CD4-positive, alpha-beta T cell treated with Interleukin-2 at 100 ng/mL for 4 hours (primary cell): ENCODE measurements at regions not wholly inside any gene's neighbourhood (a gene's known extent, or its start where the extent isn't known, plus 50 kb on each side); places are given as distances from the start of the nearest gene placed in this dataset.
A peak's percentile ranks its signal among the peaks of the same experiment; 100 is the strongest.

ENCODE experiments used
- DNase-seq: peaks from one replicate; pipeline ENCODE4 v3.0.0-alpha.2; 2020; ENCODE audit warnings: low spot score

DNA sequence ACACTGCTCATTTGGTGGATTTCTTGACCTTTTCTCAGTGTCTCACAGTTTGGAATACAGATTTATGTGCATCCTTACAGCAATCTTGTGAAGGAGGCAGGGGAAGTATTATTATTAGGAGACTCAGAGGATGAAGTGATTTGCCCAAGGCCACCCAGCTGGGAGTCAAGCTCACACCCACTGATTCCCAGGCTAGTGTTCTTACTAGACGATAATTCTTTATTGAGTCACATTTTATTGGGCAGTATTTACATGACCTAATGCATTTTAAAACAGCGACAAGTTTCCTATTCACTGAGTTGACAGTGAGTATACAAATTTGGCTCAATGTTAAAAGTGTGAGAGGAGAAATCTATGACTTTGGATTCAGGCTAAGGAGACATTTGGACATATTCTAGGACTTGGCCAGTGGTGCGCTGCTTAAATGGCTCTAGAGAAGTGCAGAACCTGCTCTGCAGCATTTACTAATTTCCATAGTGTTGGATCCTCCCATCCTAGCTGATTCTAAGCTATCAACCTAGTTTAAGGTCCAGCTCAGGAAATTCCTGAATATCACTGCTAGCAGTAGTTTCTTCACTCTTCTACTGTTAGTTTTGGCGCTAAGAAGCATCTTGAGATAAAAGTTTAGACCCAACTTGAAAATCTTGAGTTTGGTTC is 199.3 kb downstream of the MTX2 start:
- DNase-seq: no peak

DNA sequence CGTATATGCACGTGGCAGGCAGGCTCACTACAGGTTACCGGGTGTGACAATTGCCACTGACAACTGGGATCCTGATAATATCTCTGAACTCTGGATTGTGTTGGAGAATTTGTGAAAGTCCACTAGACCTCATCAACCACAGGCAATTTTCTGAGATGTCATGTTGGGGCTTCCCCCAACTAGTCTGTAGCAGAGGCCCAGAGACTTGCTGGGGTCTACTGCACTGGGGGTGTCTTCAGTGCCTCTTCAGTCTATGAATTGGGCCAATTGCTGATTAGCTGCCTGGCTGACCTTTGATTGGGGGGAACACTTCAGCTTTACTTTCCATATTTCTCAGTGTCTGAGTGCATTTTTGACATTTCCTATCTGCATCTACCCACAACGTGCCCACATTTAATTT is 201.5 kb downstream of the MTX2 start:
- DNase-seq: no peak

DNA sequence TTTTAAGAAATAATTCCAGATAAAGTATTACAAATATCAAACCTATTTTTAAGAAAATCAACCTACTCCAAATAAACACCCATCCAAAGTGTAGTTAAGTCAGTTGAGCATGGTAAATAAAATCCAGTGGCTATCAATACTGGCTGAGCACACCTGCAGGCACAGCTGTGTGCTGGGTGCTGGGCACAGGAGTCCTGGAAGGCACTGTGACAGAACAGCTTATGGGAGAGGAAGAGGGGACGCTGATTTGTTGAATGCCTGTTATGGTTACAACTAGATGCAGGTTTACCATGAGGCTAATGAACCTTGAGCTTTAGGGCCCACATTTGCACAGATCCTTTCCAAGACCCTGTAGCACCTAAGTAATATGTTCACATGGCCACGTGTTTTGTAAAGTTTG is 202.7 kb downstream of the MTX2 start:
- no peak for DNase-seq

DNA sequence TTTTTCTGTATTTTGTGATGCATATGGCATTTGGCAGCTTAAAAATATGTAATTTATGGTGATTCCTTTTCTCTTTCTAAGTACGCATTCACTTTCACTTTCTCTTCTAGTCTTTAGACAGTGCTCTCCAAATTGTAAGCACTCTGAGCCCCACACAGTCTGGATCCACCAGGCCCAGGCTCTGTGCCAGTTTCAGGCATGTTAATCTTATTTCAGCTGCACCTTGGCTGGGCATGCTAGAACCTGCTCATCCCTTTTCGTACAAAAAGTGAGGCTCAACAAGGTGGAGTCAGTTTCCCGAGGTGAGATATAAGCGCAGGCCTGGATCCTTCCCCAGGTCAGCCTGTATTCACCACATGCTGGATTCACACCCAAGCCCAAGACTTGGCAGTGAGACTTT is 203.9 kb downstream of the MTX2 start:
- DNase-seq: no peak

DNA sequence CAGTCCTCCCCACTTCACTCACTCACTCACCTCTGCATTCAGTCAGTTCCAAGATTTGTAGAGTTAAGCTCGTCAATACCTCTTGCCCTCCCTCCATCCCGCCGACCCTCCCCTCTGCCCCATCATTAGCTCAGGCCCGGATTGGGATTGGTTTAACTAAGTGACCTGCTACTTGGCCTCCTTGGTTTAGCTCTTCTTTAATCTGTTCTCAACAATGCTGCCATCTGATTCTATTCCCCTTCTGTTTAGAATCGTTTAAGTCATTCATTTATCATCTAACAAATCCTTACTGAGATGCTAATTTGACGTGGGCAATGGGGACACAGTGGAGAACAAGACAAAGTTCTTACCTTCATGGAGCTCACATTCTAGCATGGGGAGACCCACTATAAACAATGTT is 204.6 kb downstream of the MTX2 start:
- DNase-seq: no peak

DNA sequence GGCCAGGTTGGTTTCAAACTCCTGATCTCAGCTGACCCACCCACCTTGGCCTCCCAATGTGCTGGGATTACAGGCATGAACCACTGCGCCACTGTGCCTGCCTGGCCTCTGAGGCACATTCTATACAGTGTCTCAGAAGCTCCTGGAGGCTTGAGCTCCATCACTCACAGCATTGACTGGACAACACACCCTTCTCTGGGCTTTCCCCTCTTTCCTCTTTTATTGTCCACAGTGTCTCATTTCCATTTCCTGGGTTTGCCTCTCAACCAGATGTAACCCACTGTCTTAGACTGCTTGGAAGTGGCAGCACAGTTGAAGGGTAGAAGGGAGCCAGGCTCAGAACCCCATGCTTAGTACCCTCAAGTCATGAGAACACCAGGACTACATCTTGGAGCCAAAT is 208.1 kb downstream of the MTX2 start:
- no peak for DNase-seq

DNA sequence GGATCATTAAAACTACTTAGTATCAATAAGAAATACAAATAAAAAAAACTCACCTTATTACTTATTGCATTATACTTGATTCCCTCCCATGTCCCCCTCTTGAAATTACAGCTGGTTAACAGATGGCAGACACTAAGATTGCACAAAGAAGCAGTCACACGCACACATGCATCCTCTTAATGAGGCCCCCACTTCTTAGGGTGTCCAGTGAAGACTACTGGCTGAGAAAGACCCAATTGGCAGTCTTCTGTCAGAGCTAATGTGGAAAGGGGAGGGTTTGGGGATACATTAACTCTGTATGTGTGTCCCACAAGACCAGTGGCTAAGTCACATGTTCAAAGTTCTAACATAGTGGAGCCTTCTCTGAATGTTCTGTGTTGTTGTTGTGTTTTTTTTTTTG is 210.7 kb downstream of the MTX2 start:
- DNase-seq: no peak

DNA sequence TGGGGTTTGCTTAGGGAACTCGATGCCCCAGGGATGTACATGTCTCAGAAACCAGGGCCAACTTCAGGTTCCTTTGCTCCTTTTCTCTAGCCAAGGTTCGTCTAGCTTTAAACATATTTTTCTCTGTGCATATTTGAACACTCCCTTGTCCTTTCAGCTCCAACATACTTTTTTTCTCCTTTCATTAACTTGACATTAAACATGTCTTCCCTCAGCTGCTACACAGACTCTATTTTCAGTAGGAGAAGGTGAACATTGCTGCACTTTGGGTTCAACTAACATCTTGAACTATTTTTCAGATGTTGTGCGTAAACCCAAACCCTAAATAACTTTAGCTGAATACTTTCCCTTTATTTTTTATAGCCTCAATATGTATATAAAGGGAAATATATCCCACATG is 212.9 kb downstream of the MTX2 start:
- DNase-seq: no peak

DNA sequence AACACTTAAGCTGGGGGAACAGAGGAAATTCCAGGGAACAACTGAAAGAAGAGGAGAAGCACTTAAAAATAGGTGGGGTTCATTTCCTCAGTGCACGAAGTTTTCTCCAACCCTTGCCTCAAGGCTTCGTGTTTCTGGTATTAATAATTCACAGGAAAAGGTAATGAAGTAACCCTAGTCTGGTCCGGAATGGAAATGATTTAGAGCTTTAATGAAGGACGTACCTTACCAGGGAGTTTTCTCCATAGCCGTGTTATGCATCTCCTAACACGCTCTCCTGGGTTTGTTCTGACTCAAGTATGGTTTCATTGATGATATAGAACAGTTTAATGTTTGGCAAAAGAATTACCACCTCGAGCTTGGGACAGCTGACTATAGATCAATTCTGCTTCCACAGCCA is 214.2 kb downstream of the MTX2 start:
- no peak for DNase-seq

DNA sequence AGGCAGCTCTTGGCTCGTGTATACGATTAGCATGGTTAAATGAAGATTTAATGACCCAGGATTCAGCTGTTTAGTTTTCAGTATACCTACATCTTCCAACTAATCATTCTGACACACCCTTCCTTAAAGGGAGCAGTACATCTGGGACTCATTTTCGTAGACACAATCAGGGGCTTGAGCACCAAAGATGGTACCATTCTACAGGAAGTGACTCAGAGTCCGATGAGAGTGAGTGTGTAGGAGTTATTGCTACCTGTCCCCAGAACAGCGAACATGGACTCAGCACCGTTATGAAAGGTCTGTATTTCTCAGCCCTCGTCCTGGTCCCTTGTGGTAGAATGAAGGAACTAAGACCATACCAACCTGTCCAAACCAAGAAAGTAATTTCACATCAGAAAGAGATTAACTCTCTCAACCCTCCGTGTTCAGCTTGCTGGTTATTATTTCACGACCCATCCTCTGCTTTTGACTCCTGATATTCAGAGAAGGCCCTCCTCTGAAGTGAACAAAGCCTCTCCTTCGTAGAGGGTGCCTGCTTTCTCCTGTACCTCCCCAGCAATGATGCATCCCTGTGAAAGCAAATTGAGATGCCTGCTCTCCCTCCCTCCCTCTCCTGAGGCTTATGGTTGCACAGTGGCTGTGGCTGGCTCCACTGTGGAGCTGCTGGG is 214.8 kb downstream of the MTX2 start:
- DNase-seq: no peak

DNA sequence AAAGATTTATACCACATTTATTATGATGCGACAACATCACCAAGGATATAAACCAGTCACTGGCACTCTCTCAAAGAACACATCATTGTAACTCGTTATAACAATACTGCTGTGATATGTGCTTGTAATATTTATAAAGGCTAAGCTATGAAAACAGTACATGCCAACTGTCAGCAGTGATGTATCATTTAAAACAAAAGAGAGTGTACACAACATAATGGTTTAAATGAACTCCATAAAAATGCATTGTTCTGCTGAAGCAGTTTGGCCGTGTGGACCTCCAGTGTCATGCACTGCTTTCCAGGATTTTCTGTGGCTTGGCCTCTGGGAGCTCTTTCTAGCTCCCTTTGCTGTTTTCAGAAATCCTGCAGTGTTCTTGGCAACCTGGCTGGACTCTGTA is 215.6 kb downstream of the MTX2 start:
- DNase-seq: no peak

DNA sequence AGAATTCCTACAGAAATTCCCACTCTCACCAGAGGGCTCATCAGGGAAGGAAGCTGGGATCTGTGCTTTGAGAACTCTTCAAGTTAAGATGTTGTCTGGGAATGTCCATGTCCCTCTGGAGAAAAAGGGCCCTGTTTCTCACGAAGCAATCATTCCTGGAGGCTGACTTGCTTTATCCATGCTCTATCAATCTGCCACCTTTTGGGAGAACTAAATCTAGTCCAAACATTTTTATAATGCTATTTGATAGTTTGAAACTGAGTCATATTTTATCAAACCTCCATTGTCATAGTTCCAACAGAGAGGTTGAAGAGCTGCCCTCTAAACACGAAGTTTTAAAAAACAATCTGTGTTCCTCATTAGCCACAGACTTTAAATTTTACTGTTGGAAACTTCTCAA is 219.2 kb downstream of the MTX2 start:
- no peak for DNase-seq

DNA sequence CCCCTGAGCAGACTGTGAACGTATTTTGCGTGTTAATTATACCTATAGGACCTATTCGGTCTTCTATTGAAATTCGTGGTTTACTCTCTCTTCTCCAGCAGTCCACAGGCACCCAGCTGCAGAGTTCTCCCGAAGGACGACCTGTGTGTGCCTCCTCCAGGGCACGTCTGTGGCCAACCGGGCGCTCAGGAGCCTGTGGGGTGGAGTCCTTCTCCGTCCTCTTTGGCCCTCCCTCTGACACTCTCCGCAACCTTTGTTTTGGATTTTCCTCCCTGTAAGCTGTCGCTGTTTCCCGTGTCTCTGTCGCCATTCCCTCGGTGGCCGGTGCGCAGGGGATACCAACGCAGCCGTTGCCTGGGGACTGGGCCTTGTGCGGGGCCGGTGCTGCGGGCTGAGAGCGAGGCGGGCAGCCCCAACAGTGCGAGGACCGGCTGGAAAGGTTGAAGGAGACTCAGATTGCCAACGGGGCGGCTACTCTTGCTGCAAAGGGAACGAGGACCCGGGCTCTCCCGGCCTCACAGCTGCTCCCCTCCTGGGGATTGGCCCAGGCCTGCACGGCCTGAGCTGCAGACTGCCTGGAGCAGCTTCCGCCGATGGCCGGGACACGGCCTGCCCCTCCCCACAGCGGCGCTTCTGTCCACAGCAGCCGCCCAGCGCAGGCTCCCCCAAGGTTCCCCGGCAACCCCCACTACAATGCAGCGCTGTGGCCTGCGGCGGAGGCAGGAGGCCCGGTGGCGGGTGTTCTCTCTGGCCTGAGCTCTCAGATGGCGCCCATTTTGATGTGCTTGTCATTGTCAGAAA is 221.0 kb downstream of the MTX2 start:
- no peak for DNase-seq

DNA sequence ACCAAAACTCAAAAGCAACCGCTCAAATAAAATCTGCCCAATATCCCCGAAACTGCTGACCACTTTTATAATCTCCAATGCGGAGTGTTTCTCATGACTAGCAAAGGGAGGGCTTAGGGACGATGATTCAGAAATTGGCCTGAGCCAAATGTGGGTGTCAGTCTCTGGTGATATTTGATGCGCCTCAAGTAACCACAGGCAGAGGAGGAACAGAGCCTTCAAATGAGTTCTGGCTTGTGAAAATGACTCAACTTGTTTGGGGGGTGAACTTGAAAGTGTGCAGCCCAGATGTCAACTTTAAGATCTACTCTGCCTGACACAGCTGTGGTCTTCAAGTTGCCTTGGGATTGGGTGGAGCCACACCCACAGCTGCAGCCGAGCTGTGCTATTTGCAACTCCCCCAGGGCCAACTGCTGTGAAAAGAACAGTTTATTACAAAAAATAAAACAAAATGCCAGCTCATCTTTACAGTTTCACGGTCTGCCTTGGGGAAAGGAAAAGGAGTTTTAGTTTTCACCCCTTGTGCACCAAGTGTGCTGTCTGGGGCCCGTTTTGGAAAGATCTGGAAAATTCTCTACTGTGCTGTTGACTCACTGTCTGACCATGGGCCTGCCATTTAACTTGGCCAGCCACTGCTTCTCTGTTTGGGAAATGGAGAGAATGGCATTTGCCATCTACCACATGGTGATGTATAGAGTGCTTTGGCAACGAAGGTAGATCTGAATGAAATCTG is 222.1 kb downstream of the MTX2 start:
- DNase-seq: peak; percentile 32

DNA sequence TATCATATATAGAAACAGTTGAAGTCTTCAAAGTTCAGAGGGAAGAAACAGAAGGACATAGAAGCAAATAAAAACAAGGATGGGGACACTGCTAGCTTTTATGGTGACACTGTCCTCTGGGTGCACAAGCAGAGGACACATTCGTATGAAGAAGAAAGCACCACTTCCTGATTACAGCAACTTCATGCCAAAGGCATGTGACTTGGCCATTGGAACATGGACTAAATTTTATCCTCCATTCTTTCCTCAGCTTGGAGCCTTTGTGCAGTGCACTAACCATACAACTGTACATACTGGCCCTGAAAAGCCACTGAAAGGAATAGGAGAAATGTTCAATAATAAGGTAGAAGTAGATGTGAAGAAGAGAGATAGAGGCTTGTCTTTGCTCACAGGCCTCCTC is 223.3 kb downstream of the MTX2 start:
- no peak for DNase-seq

DNA sequence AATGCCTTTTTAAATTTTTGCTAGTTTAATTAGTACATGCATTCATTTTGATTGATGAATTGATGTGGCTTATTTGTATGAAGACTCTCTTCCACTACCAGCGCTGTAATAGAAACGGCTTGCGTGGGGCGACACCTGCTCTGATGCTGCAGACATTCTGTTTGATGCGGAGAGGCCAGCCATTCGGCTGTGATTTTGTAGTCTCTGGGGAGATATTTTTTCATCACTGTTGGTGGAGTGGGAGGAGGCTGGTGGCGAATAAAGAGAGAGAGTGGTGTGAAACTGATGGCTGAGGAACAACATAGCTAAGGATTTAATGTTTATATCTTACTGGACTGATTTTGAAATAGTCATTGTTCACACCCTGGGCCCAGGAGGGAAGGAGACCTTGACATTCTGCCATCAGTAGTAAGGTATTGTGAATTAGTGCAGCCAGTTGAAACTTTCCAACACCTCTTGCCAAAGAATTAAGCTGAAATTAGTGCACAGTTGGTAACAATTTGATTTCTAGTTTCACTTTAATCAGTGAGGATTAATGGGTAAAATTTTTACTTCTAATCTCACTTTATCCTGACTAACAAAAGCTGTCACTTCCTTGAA is 224.1 kb downstream of the MTX2 start:
- DNase-seq: no peak

DNA sequence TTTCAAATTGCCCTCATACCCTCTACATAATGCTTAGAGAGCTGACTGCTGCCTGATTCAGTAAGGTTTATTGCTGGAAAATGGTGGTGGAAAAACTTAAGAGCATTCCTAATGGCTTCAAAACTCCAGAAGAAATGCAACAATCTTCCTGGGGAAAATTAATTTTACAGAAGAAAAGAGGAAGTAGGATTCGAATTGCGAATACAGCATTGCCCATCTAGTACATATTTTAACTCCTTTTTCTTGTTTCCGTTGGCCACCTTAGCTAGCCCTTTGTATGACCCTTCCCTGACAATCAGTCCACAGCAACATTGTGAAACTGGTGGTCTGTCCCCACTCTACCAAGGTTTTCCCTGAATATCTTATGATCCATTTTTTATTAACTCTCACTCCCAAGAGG is 224.7 kb downstream of the MTX2 start:
- no peak for DNase-seq

DNA sequence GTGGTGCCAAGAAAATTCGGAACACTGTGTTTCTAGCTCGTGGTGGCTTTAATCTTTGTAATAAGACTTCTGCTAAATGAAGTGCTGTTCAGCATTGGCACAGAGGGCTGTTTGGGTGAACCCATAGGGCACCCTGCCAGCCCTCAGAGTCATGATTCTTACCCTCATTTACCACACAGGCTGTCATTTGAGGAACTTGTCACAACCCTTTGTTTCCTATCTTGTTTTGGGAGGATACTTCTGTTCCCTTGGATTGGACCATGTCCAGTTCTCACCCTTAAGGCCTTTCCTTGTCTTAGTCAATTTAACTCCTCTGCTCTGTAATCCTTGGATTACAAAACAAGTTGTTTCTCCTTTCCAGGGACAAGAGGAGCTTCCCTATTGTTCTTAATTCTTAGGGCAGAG is 225.7 kb downstream of the MTX2 start:
- DNase-seq: no peak

DNA sequence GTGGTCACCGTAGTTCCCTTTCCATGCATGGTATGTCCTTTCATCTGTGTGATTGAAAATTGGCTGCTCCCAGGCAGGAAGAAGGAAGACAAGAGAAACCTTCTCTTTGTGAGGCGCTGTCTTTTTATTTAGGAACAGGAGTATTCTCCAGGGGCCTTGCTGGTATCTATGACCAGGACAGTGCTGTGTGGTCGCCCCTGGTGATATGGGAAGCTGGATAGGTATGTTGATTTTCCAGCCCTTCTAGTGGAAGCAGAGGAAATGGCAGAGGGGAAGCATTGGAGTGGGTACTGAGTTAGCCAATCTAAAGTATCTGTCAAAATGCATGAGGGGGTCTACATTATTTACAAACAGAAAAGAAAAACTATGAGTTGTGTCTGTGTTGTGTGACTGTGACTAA is 226.6 kb downstream of the MTX2 start:
- no peak for DNase-seq

DNA sequence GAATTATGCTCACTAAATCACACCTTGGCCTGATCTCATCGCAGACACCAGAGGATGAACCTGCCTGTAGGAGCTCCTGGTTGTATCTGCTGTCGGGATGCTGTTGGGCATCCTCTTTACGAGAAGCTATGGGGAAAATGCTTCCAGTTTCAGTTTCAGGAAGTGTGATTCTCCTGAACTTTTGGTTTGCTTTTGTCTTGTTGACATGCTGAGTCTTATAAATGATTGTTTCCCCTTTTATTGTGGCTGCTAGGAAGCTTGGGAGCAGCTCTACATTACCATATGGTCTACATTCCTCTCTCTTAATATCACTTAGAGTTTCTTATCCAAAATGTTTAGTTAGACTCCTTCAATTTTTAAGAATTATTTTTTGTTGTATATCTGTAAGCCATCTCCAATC is 227.5 kb downstream of the MTX2 start:
- DNase-seq: no peak

DNA sequence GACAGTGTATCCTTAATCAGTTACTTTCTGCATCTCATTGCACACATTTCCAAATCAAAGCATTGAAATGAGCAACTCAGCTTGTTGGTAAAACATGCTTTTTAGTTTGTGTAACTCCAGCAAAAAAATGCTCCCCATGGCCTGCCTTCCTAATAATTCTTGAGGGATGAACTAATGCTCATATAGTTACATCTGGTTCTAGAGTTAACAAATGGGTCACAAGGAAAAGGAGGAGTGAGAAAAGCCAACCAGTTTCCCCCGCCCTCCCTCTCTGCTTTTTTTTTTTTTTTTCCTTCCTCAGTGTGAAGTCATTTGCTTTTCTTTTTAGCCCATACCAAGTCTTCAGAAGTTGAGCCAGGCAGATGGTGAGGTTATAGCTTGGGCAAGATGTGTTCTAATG is 231.7 kb downstream of the MTX2 start:
- no peak for DNase-seq

DNA sequence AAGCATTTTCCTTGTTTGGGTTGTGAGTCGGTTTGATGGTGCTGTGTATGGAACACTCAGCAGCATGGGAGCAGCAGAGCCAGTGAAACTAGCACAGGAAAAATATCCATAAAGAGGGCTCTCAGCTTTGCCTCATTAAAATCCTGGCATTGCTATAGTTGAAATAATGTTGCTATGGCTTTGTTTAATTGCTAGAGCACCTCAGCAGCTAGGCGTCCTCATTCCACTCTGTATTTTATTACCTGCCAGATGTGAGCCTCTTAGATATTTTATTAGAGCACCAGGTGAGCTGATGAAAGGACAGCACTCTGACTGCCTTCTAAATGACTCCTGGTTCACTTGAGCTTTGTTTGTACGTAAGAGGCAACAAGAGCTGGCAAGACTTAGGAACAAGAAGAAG is 232.4 kb downstream of the MTX2 start:
- DNase-seq: no peak
